CD4-positive, CD25-positive, alpha-beta regulatory T cell (primary cell): ENCODE measurements at regions not wholly inside any gene's neighbourhood (a gene's known extent, or its start where the extent isn't known, plus 50 kb on each side); places are given as distances from the start of the nearest gene placed in this dataset.
"Not testable (repeated sequence)": the region's sequence is repeated elsewhere in the genome, so short reads cannot be mapped to it uniquely, and the experiment has no call there.

Experiments used
- ATAC-seq, 2 donors: fragments of 150-1000 bp; cut with Tn5 transposase; one replicate each; pipeline ENCODE4 v1.10.0; 2021; ENCODE audit warnings: low read depth in 2 of 2, moderate number of reproducible peaks in 2 of 2, moderate library complexity in 1 of 2
- DNase-seq, 3 donors: peaks; one replicate each; pipeline versions ENCODE4 v3.0.0 to v3.0.0-alpha.2; 2012 to 2022; ENCODE audit warnings: mixed read lengths in 1 of 3
- H3K27ac ChIP-seq: one replicate; pipeline ENCODE4 v1.7.0; 2013; ENCODE audit warnings: mild to moderate bottlenecking, low read length; ENCODE audit not compliant: insufficient read depth, poor library complexity, severe bottlenecking
- H3K27me3 ChIP-seq: one replicate; pipeline ENCODE4 v1.7.0; 2013; ENCODE audit warnings: low read length; ENCODE audit not compliant: control insufficient read depth, insufficient read depth
- H3K36me3 ChIP-seq: one replicate; pipeline ENCODE4 v1.7.0; 2013; ENCODE audit warnings: mild to moderate bottlenecking, low read length, moderate library complexity; ENCODE audit not compliant: control insufficient read depth, insufficient read depth
- H3K4me1 ChIP-seq: 2 replicates; pipeline ENCODE4 v1.7.0; 2013; ENCODE audit warnings: mild to moderate bottlenecking, low read length; ENCODE audit not compliant: insufficient read depth, control insufficient read depth, poor library complexity, severe bottlenecking
- H3K4me3 ChIP-seq: one replicate; pipeline ENCODE4 v1.7.0; 2013; ENCODE audit warnings: low read depth, mild to moderate bottlenecking, low read length, moderate library complexity
- H3K9me3 ChIP-seq, 2 experiments: 1 replicate in 1 of 2; 2 replicates in 1 of 2; pipeline ENCODE4 v1.7.0; 2013; ENCODE audit warnings: low read length in 2 of 2, mild to moderate bottlenecking in 1 of 2, moderate library complexity in 1 of 2; ENCODE audit not compliant: control insufficient read depth in 2 of 2
- H3K27ac Mint-ChIP-seq, 3 donors: one replicate each; pipeline ENCODE4 v1.8.0; 2020 to 2022; ENCODE audit warnings: mild to moderate bottlenecking in 3 of 3, mixed read lengths in 3 of 3, moderate library complexity in 2 of 3
- H3K27me3 Mint-ChIP-seq: one replicate; pipeline ENCODE4 v1.8.0; 2022; ENCODE audit warnings: mild to moderate bottlenecking, mixed read lengths
- H3K36me3 Mint-ChIP-seq: one replicate; pipeline ENCODE4 v1.8.0; 2020; ENCODE audit warnings: mixed read lengths
- H3K4me1 Mint-ChIP-seq, 4 donors: one replicate each; pipeline ENCODE4 v1.8.0; 2020 to 2022; ENCODE audit warnings: mixed read lengths in 4 of 4, mild to moderate bottlenecking in 1 of 4
- H3K4me3 Mint-ChIP-seq, 4 donors: one replicate each; pipeline ENCODE4 v1.8.0; 2020 to 2022; ENCODE audit warnings: mild to moderate bottlenecking in 4 of 4, mixed read lengths in 4 of 4, moderate library complexity in 3 of 4
- H3K9me3 Mint-ChIP-seq, 7 donors: one replicate each; pipeline ENCODE4 v1.8.0; 2020 to 2022; ENCODE audit warnings: mixed read lengths in 7 of 7, mild to moderate bottlenecking in 3 of 7, moderate library complexity in 2 of 7

DNA sequence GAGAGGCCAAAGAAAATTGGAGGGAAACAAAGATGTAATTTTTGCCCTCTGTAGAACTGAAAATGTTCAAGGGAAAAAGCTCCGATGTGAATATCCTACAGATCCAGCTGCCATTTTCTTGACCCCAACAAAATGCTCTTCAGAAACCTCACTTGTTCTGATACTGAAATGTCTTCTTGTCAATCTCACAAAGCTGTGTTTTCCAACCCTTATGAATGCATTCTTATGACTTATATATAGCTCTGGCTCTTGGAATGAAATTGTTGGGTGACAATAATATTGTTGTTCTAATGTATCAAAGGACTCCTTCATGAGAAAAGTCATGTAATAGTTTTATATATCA is 157.1 kb upstream of the TGFBR2 start:
- ATAC-seq = no peak
- H3K4me1 Mint-ChIP-seq = no peaks in the 10 kb centered on the region
- H3K4me1 ChIP-seq = no peaks in the 10 kb centered on the region
- H3K27me3 ChIP-seq = no peaks in the 10 kb centered on the region
- no peak overlapping the region for H3K4me3 Mint-ChIP-seq
- no peak overlapping the region for H3K27ac ChIP-seq
- H3K27me3 Mint-ChIP-seq = no peaks in the 10 kb centered on the region
- H3K9me3 ChIP-seq = no peaks in the 10 kb centered on the region
- no peaks in the 10 kb centered on the region for H3K36me3 ChIP-seq
- no peaks in the 10 kb centered on the region for H3K36me3 Mint-ChIP-seq
- H3K4me3 ChIP-seq = no peak overlapping the region
- no peak overlapping the region for H3K27ac Mint-ChIP-seq
- DNase-seq = no peak
- H3K9me3 Mint-ChIP-seq = peaks cover 0 to 5% (median 2%) of the 10 kb centered on the region in 7 donors

- Mint-ChIP-seq H3K4me1 (peaks cover 0 to 6% (median 4%) of the 10 kb centered on the region in 4 donors), H3K27me3 (no peaks in the 10 kb centered on the region), H3K9me3 (peaks cover 0 to 5% (median 0%) of the 10 kb centered on the region in 7 donors), H3K36me3 (no peaks in the 10 kb centered on the region), H3K27ac (no peak overlapping the region), H3K4me3 (no peak overlapping the region)
- no peak overlapping the region for H3K4me3 ChIP-seq
- H3K4me1 ChIP-seq = no peaks in the 10 kb centered on the region
- DNase-seq (no peak), ATAC-seq (no peak)
- no peaks in the 10 kb centered on the region for H3K27me3 ChIP-seq
- no peak overlapping the region for H3K27ac ChIP-seq
- no peaks in the 10 kb centered on the region for H3K9me3 ChIP-seq
- H3K36me3 ChIP-seq = no peaks in the 10 kb centered on the region
Observed at GRCh38 chr3:30452446-30452845, 154.0 kb upstream of the TGFBR2 start.

- H3K27ac ChIP-seq = no peak overlapping the region
- no peaks in the 10 kb centered on the region for H3K27me3 Mint-ChIP-seq
Observed at GRCh38 chr3:30453360-30454039, 152.9 kb upstream of the TGFBR2 start.

GRCh38 chr3:30454636-30455035 is 151.8 kb upstream of the TGFBR2 start:
- DNase-seq = no peak
- no peaks in the 10 kb centered on the region for H3K27me3 Mint-ChIP-seq
- Histone ChIP-seq H3K4me1 (no peaks in the 10 kb centered on the region), H3K27me3 (no peaks in the 10 kb centered on the region), H3K9me3 (no peaks in the 10 kb centered on the region), H3K27ac (no peak overlapping the region), H3K36me3 (no peaks in the 10 kb centered on the region), H3K4me3 (no peak overlapping the region)
- H3K27ac Mint-ChIP-seq = no peak overlapping the region
- peaks cover 0 to 6% (median 4%) of the 10 kb centered on the region in 4 donors for H3K4me1 Mint-ChIP-seq
- ATAC-seq = no peak
- peaks cover 0 to 11% (median 3%) of the 10 kb centered on the region in 7 donors for H3K9me3 Mint-ChIP-seq
- no peaks in the 10 kb centered on the region for H3K36me3 Mint-ChIP-seq
- H3K4me3 Mint-ChIP-seq = no peak overlapping the region

More at GRCh38 chr3:30453360-30454039, 152.9 kb upstream of the TGFBR2 start:
- Histone ChIP-seq H3K27me3 (no peaks in the 10 kb centered on the region), H3K36me3 (no peaks in the 10 kb centered on the region), H3K4me3 (no peak overlapping the region), H3K4me1 (no peaks in the 10 kb centered on the region), H3K9me3 (no peaks in the 10 kb centered on the region)
- H3K9me3 Mint-ChIP-seq = peaks cover 0 to 10% (median 3%) of the 10 kb centered on the region in 7 donors
- ATAC-seq (no peak), DNase-seq (no peak)
- H3K4me1 Mint-ChIP-seq = peaks cover 0 to 6% (median 4%) of the 10 kb centered on the region in 4 donors
- H3K4me3 Mint-ChIP-seq = no peak overlapping the region
- no peak overlapping the region for H3K27ac Mint-ChIP-seq
- H3K36me3 Mint-ChIP-seq = no peaks in the 10 kb centered on the region

- not testable (repeated sequence) for H3K36me3 ChIP-seq, H3K27ac ChIP-seq, DNase-seq, H3K4me3 ChIP-seq, H3K4me3 Mint-ChIP-seq, H3K36me3 Mint-ChIP-seq, H3K27me3 Mint-ChIP-seq, H3K4me1 ChIP-seq, H3K4me1 Mint-ChIP-seq, H3K9me3 ChIP-seq, H3K27ac Mint-ChIP-seq, H3K27me3 ChIP-seq, ATAC-seq
- H3K9me3 Mint-ChIP-seq = peaks cover 0 to 11% (median 3%) of the 10 kb centered on the region in 7 donors
Observed at GRCh38 chr3:30455112-30455511, 151.3 kb upstream of the TGFBR2 start.

DNA sequence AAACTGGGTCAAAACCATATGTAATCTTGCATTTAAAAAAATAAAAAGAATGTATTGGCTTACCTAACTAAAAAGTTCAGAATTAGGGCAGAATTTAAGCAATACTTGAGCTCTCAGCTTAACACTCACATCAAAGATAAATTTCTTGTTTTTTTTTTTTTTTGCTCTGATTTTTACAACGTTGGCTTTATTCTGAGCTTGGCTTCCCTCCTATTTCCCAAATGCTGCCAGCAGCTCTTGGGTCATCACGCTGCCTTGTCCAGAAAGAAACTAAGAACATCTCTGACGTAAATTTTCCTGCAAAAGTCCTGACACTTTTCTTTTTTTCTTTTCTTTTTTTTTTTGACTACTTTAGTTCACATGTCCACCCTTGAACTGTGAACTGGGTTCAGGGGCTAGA is 150.6 kb upstream of the TGFBR2 start:
- Histone ChIP-seq H3K9me3 (no peaks in the 10 kb centered on the region), H3K27me3 (no peaks in the 10 kb centered on the region), H3K4me1 (no peaks in the 10 kb centered on the region), H3K36me3 (no peaks in the 10 kb centered on the region), H3K4me3 (no peak overlapping the region), H3K27ac (no peak overlapping the region)
- H3K4me1 Mint-ChIP-seq = peaks cover 0 to 6% (median 4%) of the 10 kb centered on the region in 4 donors
- H3K27me3 Mint-ChIP-seq = no peaks in the 10 kb centered on the region
- no peak overlapping the region for H3K27ac Mint-ChIP-seq
- peaks cover 3% of the 10 kb centered on the region for H3K36me3 Mint-ChIP-seq
- no peak overlapping the region for H3K4me3 Mint-ChIP-seq
- H3K9me3 Mint-ChIP-seq = peaks cover 0 to 11% (median 5%) of the 10 kb centered on the region in 7 donors
- DNase-seq (no peak), ATAC-seq (no peak)

- no peak overlapping the region for H3K4me3 Mint-ChIP-seq
- Histone ChIP-seq H3K9me3 (no peaks in the 10 kb centered on the region), H3K27ac (no peak overlapping the region), H3K27me3 (no peaks in the 10 kb centered on the region), H3K4me3 (no peak overlapping the region), H3K36me3 (no peaks in the 10 kb centered on the region), H3K4me1 (no peaks in the 10 kb centered on the region)
- H3K27me3 Mint-ChIP-seq = no peaks in the 10 kb centered on the region
- H3K27ac Mint-ChIP-seq = no peak overlapping the region
- ATAC-seq (no peak), DNase-seq (no peak)
- H3K4me1 Mint-ChIP-seq = peaks cover 0 to 6% (median 4%) of the 10 kb centered on the region in 4 donors
- peaks cover 3% of the 10 kb centered on the region for H3K36me3 Mint-ChIP-seq
- peaks cover 0 to 11% (median 5%) of the 10 kb centered on the region in 7 donors for H3K9me3 Mint-ChIP-seq
Observed at GRCh38 chr3:30456264-30456663, 150.1 kb upstream of the TGFBR2 start.

DNA sequence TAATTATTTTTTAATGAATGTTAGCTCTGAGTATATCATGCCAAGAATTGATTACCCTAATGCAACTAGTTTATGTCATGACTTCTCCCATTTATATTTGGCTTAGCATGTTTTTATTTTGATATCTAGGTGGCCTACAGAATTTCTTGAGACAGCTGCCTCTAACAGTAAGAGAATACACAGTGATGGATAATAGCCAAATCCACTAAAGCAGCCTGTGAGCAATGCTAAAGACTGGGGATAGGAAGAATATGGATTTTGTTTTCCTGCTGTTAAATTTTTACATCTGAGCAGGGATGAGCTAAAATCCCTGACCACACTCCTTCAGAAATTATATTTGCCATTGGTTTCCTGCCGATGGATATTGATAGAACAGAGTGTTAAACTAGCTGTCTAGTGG is 149.3 kb upstream of the TGFBR2 start:
- ATAC-seq (no peak), DNase-seq (no peak)
- H3K9me3 Mint-ChIP-seq = peaks cover 0 to 11% (median 3%) of the 10 kb centered on the region in 7 donors
- peaks cover 0 to 6% (median 4%) of the 10 kb centered on the region in 4 donors for H3K4me1 Mint-ChIP-seq
- H3K27ac ChIP-seq = no peak overlapping the region
- H3K4me3 ChIP-seq = no peak overlapping the region
- no peaks in the 10 kb centered on the region for H3K36me3 ChIP-seq
- H3K27me3 Mint-ChIP-seq = no peaks in the 10 kb centered on the region
- no peaks in the 10 kb centered on the region for H3K9me3 ChIP-seq
- H3K27me3 ChIP-seq = no peaks in the 10 kb centered on the region
- no peak overlapping the region for H3K4me3 Mint-ChIP-seq
- H3K27ac Mint-ChIP-seq = no peak overlapping the region
- H3K4me1 ChIP-seq = no peaks in the 10 kb centered on the region
- H3K36me3 Mint-ChIP-seq = peaks cover 3% of the 10 kb centered on the region
